ENCODE measurements at regions not wholly inside any gene's neighbourhood (a gene's known extent, or its start where the extent isn't known, plus 50 kb on each side); places are given as distances from the start of the nearest gene placed in this dataset.

DNA sequence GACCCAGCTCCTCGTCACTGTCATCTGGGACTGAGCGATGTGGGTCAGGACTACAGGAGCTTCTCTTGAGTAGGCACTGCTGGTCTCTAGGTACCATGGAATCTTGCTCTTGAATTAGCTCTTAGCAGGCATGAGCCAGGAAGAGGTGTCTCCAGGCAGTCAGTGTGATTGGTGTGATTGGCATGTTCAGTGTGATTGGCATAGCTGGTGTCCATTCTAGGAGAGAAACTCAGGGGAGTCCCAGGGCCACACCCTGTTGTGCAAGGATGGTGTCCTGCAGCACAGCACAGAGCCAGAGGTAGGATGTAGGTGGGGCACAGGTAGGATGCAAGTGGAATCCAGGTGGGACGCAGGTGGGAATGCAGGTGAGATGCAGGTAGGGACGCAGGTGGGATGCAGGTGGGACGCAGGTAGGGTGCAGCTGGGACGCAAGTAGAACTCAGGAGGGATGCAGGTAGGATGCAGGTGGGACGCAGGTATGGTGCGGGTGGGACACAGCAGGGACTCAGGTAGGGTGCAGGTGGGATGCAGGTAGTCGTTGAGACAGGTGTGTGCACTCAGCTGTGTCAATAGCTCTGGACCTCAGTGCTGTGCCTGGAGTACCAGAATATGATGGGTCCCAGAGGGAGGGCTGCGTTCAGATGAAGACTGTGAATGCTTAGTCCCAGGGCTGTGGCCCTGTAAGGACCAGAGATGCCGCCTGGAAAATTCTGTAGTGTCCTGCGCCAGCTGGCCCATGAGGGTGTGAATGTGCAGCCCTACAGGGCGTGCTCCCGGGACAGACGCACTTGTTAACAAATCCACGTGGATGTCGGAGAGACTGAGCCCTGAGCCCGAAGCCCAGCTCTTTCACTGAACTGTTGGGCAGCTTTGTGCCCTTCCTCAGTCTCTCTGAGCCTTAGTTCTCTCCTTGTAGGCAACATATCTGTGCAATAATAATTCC, 248.2 kb upstream of the PITRM1 start:
- no peak overlapping the region for H3K4me3 ChIP-seq (ENCODE audit: low read depth, low read length, poor library complexity, severe bottlenecking)
- no peak for DNase-seq (ENCODE audit: low spot score)
- no peaks in the 10 kb centered on the region for H3K27me3 ChIP-seq (replicated peaks; ENCODE audit: insufficient read depth, low read depth, low read length, poor library complexity)
- intact Hi-C loops (cut with micrococcal nuclease; ENCODE audit: unreplicated experiment), result no loop called here
- TF ChIP-seq EZH2 (IDR thresholded peaks at IDR 0.05; ENCODE audit: borderline replicate concordance, low read depth, low read length, poor library complexity, severe bottlenecking), result no peak
- TF ChIP-seq, protein P1, sequence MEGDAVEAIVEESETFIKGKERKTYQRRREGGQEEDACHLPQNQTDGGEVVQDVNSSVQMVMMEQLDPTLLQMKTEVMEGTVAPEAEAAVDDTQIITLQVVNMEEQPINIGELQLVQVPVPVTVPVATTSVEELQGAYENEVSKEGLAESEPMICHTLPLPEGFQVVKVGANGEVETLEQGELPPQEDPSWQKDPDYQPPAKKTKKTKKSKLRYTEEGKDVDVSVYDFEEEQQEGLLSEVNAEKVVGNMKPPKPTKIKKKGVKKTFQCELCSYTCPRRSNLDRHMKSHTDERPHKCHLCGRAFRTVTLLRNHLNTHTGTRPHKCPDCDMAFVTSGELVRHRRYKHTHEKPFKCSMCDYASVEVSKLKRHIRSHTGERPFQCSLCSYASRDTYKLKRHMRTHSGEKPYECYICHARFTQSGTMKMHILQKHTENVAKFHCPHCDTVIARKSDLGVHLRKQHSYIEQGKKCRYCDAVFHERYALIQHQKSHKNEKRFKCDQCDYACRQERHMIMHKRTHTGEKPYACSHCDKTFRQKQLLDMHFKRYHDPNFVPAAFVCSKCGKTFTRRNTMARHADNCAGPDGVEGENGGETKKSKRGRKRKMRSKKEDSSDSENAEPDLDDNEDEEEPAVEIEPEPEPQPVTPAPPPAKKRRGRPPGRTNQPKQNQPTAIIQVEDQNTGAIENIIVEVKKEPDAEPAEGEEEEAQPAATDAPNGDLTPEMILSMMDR (conservative IDR thresholded peaks at IDR 0.05; ENCODE audit: low read depth, low read length), result no peak
- ChIA-PET CTCF (no interaction called here), POLR2A (ENCODE audit: low non-redundant PET) (interaction anchor here (0.7 kb wide), 1 partner anchor 1991 kb away, joined by 4 read pairs; no protein-coding TSS in a partner anchor)
- BruUV-seq (replicated peaks), result no TSS peak
- H3K9me3 ChIP-seq (ENCODE audit: low read depth, low read length, poor library complexity, severe bottlenecking), result no peaks in the 10 kb centered on the region
- H3K36me3 ChIP-seq (ENCODE audit: insufficient read depth, low read length, poor library complexity, severe bottlenecking), result no peaks in the 10 kb centered on the region
- peaks cover 28% of the 10 kb centered on the region for H3K4me1 ChIP-seq (ENCODE audit: insufficient read depth, low read length, poor library complexity, severe bottlenecking)
- H3K27ac ChIP-seq (ENCODE audit: low read depth, low read length, poor library complexity, severe bottlenecking), result no peak overlapping the region

- TF ChIP-seq, protein P1 (conservative IDR thresholded peaks at IDR 0.05; ENCODE audit: low read depth, low read length), result no peak
- TF ChIP-seq EZH2 (IDR thresholded peaks at IDR 0.05; ENCODE audit: borderline replicate concordance, low read depth, low read length, poor library complexity, severe bottlenecking), result no peak
- no peaks in the 10 kb centered on the region for H3K36me3 ChIP-seq (ENCODE audit: insufficient read depth, low read length, poor library complexity, severe bottlenecking)
- H3K27me3 ChIP-seq (replicated peaks; ENCODE audit: insufficient read depth, low read depth, low read length, poor library complexity), result no peaks in the 10 kb centered on the region
- H3K9me3 ChIP-seq (ENCODE audit: low read depth, low read length, poor library complexity, severe bottlenecking), result no peaks in the 10 kb centered on the region
- no peak overlapping the region for H3K4me3 ChIP-seq (ENCODE audit: low read depth, low read length, poor library complexity, severe bottlenecking)
- DNase-seq (ENCODE audit: low spot score), result no peak
- ChIA-PET CTCF (no interaction called here), POLR2A (ENCODE audit: low non-redundant PET) (no interaction called here)
- BruUV-seq (replicated peaks), result no TSS peak
- intact Hi-C loops (cut with micrococcal nuclease; ENCODE audit: unreplicated experiment), result no loop called here
- H3K4me1 ChIP-seq (ENCODE audit: insufficient read depth, low read length, poor library complexity, severe bottlenecking), result peaks cover 19% of the 10 kb centered on the region
- no peak overlapping the region for H3K27ac ChIP-seq (ENCODE audit: low read depth, low read length, poor library complexity, severe bottlenecking)
Observed at GRCh38 chr10:3419719-3420495, 247.3 kb upstream of the PITRM1 start.

- H3K36me3 ChIP-seq (ENCODE audit: insufficient read depth, low read length, poor library complexity, severe bottlenecking), result no peaks in the 10 kb centered on the region
- H3K27ac ChIP-seq (ENCODE audit: low read depth, low read length, poor library complexity, severe bottlenecking), result no peak overlapping the region
- POLR2A ChIA-PET (ENCODE audit: low non-redundant PET), result no interaction called here
- CTCF ChIA-PET, result no interaction called here
- no TSS peak for BruUV-seq (replicated peaks)
- intact Hi-C loops (cut with micrococcal nuclease; ENCODE audit: unreplicated experiment), result no loop called here
- no peaks in the 10 kb centered on the region for H3K9me3 ChIP-seq (ENCODE audit: low read depth, low read length, poor library complexity, severe bottlenecking)
- TF ChIP-seq EZH2 (IDR thresholded peaks at IDR 0.05; ENCODE audit: borderline replicate concordance, low read depth, low read length, poor library complexity, severe bottlenecking), result no peak
- TF ChIP-seq, protein P1 (conservative IDR thresholded peaks at IDR 0.05; ENCODE audit: low read depth, low read length), result no peak
- H3K27me3 ChIP-seq (replicated peaks; ENCODE audit: insufficient read depth, low read depth, low read length, poor library complexity), result no peaks in the 10 kb centered on the region
- no peak for DNase-seq (ENCODE audit: low spot score)
- H3K4me1 ChIP-seq (ENCODE audit: insufficient read depth, low read length, poor library complexity, severe bottlenecking), result peaks cover 9% of the 10 kb centered on the region
- no peak overlapping the region for H3K4me3 ChIP-seq (ENCODE audit: low read depth, low read length, poor library complexity, severe bottlenecking)
Observed at GRCh38 chr10:3418926-3419325, 246.3 kb upstream of the PITRM1 start.

Measured in A673 (cell line).